ENCODE measurements at regions not wholly inside any gene's neighbourhood (a gene's known extent, or its start where the extent isn't known, plus 50 kb on each side); places are given as distances from the start of the nearest gene placed in this dataset.

DNA sequence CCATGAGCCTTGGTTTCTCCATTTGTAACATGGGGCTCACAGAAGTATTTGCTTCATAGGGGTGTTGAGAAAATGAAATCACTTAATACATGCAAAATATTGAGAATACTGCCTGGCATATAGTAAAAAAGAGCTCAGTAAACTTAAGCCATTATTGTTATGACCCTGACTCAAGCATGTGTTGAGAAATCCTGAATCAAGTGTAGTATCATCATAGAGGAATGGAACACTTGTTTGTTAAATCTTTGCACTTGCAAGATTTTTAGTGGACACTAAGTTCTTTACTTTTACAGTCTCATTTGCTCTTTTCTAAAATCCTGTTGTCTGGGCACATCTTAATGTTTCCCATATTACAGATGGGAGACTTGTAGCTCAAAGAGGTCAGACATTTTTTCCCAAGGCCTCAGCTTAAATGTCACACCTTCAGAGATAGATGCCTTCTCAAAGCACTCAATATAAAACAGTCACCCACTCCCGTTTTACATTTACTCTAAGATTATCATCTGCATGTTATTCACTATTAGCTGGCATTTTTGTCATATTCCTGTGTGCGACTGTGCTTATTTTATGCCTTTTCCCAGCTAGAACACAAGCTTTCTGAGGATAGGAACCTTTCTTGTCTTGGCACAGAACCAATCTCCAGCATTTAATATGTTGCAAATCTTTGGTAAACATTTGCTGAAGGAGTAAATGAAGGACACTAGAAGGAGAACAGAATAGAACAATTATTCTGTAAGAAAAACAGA lies 250.0 kb upstream of the TNC start:
- Histone ChIP-seq H3K9ac (ENCODE audit: extremely low read depth, insufficient read length, low read length) (no peak overlapping the region), H3K79me2 (ENCODE audit: insufficient read depth, low read length) (no peaks in the 10 kb centered on the region), H3K4ac (ENCODE audit: low read depth, low read length) (no peak overlapping the region), H2BK12ac (ENCODE audit: insufficient read length, low read depth, low read length) (no peak overlapping the region), H3K9me3 (ENCODE audit: control insufficient read depth, low read depth, low read length) (no peaks in the 10 kb centered on the region), H3K27me3 (ENCODE audit: insufficient read depth, low read length) (no peaks in the 10 kb centered on the region), H4K8ac (replicated peaks; ENCODE audit: insufficient read length, low read depth, low read length) (no peak overlapping the region), H3K23me2 (ENCODE audit: insufficient read length, low read depth, low read length, poor library complexity, severe bottlenecking) (no peaks in the 10 kb centered on the region), H3K4me2 (ENCODE audit: insufficient read depth, insufficient read length, low read length) (no peak overlapping the region), H4K20me1 (ENCODE audit: control insufficient read depth, insufficient read depth, insufficient read length) (no peaks in the 10 kb centered on the region), H3K56ac (ENCODE audit: insufficient read length, low read depth, low read length) (no peak overlapping the region), H3T11ph (ENCODE audit: low read length) (no peak overlapping the region), H3K79me1 (ENCODE audit: insufficient read depth, low read depth, low read length, poor library complexity, severe bottlenecking) (no peaks in the 10 kb centered on the region), H2AFZ (ENCODE audit: low read length) (no peak overlapping the region), H2BK120ac (ENCODE audit: low read depth, low read length, poor library complexity, severe bottlenecking) (no peak overlapping the region), H2BK20ac (ENCODE audit: low read depth, low read length, poor library complexity, severe bottlenecking) (no peak overlapping the region), H2BK5ac (ENCODE audit: insufficient read length, low read length) (no peak overlapping the region), H3K27ac (ENCODE audit: insufficient read length, low read depth, low read length) (no peak overlapping the region), H4K91ac (ENCODE audit: insufficient read length, low read depth, low read length) (no peak overlapping the region), H2BK15ac (ENCODE audit: low read depth, low read length) (no peak overlapping the region), H4K5ac (ENCODE audit: insufficient read length, low read depth, low read length) (no peak overlapping the region), H2AK5ac (ENCODE audit: insufficient read length, low read length) (no peak overlapping the region), H3K23ac (ENCODE audit: insufficient read length, low read depth, low read length) (no peak overlapping the region), H3K14ac (ENCODE audit: insufficient read depth, low read length) (no peak overlapping the region), H3K4me1 (ENCODE audit: insufficient read depth, low read length) (no peaks in the 10 kb centered on the region), H3K18ac (ENCODE audit: insufficient read length, low read depth, low read length) (no peak overlapping the region)
- H3K36me3 Mint-ChIP-seq (ENCODE audit: insufficient read depth in 1 of 3, low read depth in 3 of 3): no peaks in the 10 kb centered on the region; a peak in 1 of 7 replicates
- no peak overlapping the region for H3K27ac Mint-ChIP-seq
- no peak for DNase-seq
- no peaks in the 10 kb centered on the region; the same call in 1 of the 2 replicates for H3K27me3 Mint-ChIP-seq (ENCODE audit: low read depth)
- H3K4me1 Mint-ChIP-seq: peaks cover 2 to 3% of the 10 kb centered on the region in 2 experiments; a peak in 2 of 4 replicates
- TF ChIP-seq, protein P1, sequence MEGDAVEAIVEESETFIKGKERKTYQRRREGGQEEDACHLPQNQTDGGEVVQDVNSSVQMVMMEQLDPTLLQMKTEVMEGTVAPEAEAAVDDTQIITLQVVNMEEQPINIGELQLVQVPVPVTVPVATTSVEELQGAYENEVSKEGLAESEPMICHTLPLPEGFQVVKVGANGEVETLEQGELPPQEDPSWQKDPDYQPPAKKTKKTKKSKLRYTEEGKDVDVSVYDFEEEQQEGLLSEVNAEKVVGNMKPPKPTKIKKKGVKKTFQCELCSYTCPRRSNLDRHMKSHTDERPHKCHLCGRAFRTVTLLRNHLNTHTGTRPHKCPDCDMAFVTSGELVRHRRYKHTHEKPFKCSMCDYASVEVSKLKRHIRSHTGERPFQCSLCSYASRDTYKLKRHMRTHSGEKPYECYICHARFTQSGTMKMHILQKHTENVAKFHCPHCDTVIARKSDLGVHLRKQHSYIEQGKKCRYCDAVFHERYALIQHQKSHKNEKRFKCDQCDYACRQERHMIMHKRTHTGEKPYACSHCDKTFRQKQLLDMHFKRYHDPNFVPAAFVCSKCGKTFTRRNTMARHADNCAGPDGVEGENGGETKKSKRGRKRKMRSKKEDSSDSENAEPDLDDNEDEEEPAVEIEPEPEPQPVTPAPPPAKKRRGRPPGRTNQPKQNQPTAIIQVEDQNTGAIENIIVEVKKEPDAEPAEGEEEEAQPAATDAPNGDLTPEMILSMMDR (conservative IDR thresholded peaks at IDR 0.05): no peak
- no CpG with 5 or more reads among the region's 2 CpGs for WGBS (ENCODE audit: extremely low coverage, insufficient read length, low lambda C conversion rate)
- H3K4me3 Mint-ChIP-seq: no peak overlapping the region
- H3K9me3 Mint-ChIP-seq: no peaks in the 10 kb centered on the region; a peak in 1 of 5 replicates
